Putamen (tissue), 1 donor: ENCODE measurements at regions not wholly inside any gene's neighbourhood (a gene's known extent, or its start where the extent isn't known, plus 50 kb on each side); places are given as distances from the start of the nearest gene placed in this dataset.

Experiments used
- DNase-seq: peaks from one replicate; pipeline ENCODE4 v3.0.0-alpha.2; 2016; ENCODE audit warnings: low spot score

DNA sequence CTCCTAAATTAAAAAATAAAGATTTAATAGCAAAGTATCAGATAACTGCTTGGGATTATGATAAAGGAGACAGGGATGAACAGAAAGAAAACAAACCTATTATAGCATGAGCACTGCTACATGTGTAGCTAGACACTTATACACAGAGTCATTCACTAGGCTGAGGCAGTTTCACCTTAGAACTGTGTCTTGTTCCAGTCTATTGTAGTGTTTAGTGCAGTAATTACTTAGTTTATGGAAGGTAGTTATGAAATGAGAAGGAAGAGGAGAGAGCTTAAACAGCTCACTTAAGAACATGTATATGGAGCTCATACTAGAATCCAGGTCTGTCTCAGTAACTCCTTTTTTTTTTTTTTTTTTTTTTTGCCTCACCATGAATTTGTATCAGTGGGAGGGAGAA is 441.4 kb downstream of the PDCD6IP start:
- no peak for DNase-seq

DNA sequence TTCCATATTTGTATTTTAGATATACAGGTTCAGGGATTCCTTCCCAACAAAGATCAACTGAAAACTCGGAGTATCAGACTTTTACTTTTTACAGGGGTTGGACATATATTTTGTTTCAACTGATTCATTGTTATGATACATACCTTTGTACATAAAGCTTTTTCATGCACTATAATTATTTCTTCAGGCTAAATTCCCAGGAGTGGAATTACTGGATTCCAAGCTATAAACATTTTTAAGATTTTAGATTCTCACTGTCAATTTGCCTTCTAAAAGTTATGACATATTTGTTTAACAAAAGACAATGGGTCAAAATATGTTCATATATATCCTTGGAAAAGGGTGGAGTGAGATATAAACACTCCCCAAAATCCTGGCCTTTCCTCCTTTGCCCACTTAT is 449.0 kb downstream of the PDCD6IP start:
- DNase-seq = no peak

DNA sequence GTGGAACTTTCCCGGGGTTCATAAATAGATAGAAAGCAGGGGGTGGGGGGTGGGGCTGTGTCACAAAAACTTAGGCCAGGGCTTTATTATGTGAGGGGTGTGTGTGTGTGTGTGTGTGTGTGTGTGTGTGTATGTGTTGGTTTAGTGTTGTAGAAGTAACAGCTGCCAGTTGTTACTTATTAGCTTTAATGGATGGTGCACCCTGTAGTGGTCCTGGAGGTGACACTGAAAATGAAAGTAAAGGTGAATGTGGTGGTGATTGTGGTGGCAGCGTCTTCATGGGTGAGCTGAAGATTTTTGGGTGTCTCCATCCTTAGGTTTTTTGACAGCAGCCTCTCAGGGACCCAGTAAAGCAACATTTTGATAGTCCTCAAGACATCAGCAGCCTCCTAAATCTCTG is 449.9 kb downstream of the PDCD6IP start:
- DNase-seq = no peak

DNA sequence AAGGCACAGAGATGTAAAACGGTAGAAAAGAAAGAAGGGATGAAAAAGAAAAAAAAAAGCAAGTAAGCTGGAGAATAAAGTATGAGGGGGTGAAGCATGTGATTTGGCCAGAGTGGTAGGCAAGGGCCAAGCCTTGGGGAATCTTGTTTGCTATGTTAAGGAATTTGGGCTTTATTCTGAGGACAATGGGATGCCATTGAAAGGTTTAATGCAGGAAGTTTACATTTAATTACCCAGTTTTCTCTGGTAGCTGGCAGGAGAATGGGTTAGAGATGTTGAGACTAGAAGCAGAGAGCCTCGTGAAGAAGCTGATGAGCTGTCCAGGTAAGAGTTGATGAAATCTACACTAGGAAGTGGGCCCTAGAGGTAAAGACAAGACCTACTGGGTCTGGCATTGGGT is 455.9 kb downstream of the PDCD6IP start:
- no peak for DNase-seq

DNA sequence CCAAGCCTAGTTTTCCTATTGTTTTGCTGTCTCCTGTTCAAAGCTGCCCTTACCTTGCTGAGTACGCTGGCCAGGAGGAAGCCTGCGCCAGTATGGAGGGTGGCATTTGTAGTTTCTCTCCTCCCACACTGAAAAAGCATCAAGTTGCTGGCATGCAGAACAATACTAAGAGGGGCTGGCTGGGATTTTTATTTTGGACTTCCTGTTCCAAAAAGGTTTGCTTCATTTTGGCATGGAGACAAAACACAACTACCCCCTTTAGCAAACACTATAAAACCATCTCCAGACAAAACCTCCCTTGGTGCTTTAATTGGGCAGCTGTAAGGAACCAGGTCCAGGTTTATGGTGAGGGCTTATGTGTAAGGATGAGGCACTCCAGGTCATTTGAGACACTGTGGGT is 457.6 kb downstream of the PDCD6IP start:
- DNase-seq = no peak

DNA sequence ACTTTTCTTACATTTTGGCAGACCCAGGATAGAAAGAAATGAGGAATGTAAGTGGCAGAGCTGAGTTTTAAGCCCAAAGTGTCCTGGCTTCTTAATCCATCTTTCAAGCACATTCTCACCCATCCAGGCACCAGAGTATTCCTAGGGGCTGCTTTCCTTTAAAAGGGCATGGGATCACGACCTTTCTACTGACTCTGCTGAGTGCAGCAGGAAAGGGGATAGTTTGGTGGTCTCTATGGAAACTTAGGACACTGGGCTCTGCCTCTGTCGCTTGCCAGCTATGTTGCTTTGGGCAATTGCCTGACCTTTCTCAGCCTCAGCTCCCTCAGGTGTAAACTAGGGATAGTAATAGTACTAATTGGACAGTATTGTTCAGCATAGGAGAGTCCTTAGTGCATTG is 458.4 kb downstream of the PDCD6IP start:
- no peak for DNase-seq

DNA sequence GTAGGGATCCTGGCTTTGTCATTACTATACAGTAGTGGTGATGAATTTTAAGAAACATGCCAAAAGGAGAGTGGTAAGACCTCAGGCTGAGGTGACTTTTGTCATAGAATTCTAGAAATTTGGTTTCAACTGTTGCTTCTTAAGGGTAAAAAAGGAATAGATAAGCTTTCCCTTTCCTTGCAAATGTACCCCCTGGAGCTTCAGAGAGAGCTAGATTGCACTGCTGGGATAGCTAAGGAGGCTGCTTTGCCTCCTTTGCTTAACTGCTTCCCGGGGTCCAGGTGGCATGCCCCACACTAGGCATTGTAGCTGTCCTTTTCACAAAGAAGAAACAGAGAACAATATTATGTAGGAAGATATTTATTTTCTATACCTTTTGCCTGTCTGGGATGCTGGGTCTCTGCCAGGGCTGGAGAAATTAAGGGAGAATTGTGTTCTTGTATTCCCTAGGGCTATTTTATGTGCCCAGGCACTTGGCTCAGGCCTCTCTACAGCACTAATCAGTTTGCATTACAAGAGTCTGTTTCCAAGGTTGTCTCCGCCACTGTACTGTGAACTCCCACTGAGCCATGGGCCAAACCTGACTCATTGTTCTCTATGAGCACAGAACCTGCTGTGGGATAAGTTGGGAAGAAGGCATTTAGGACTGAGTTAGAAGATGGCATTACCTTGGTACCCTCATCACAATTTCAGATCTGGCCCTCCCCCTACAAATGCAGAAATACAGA is 460.0 kb downstream of the PDCD6IP start:
- no peak for DNase-seq

DNA sequence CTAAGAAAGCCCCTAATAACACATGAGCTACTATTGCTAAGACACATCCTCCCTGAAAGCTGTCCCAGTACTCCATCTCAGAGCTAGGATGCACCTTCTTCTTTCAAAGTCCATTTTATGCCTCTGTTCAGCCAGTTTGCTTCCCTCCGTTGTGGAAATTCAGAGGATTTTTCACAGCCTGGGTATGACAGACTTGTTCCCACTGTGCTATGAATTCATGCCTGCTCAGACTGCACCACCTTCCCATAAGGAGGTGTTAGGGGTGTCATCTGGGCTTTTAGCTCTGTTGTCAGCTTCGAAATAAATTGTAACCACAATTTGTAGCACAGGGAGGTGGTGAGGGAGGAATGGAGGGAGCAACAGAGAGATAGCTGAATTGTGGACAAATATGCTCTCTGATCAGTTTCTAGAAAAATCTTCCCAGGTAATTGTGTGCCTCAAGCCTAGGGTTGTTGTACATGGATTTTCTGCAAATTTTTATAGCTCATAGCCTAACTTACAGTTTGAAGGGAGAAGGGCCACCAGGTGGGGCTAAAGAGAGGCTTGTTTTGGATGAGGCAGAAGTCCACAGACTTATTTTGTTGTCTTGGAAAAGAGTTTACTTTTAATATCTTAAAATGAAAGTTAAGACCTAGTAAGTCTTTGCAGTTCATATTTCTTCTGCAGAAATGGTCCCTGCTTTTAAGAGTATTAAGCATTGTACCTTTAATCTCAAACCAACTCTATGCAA is 462.0 kb downstream of the PDCD6IP start:
- peak; percentile 9 for DNase-seq

DNA sequence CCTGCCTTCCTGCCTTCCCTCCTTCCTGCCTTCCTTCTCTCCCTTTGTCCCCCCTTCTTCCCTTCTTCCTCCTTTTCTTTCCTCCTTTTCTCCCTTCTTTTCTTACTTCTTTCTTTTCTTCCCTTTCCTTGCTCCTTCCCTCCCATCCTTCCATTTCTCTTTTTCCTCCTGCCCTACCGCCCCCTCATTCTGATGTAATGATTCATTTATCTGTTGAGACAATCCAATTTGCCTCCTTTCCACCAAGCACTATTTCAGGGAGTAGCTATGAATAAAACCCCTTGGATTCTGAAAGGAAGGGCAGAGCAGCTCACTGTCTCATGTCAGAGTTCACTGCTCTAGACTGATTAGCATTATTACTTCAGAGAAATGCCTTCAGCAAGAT is 462.6 kb downstream of the PDCD6IP start:
- DNase-seq = no peak

DNA sequence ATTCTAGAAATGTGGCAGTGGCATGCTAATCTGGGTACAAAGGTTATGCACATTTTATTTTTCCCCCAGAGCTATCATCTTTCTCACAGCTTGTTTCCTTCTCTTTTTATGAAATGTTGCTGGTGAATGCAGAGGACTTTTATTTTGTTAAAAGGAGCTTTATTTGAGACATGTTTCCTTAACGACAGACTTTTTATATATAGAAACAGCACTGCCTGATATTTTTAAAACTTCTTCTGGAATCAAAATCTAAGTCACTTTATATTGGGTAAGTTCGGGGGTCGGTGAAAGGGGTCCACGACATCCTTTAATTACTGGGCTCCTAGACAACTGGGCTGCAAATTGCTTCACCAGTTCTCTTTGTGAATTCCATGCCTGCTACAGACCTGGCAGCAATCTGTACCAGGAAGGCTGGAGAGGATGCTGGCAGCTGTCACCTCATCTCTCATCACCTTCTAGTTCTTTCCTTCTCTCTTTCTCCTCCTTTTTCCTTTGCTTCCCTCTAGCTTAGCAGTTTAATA is 464.7 kb downstream of the PDCD6IP start:
- no peak for DNase-seq

DNA sequence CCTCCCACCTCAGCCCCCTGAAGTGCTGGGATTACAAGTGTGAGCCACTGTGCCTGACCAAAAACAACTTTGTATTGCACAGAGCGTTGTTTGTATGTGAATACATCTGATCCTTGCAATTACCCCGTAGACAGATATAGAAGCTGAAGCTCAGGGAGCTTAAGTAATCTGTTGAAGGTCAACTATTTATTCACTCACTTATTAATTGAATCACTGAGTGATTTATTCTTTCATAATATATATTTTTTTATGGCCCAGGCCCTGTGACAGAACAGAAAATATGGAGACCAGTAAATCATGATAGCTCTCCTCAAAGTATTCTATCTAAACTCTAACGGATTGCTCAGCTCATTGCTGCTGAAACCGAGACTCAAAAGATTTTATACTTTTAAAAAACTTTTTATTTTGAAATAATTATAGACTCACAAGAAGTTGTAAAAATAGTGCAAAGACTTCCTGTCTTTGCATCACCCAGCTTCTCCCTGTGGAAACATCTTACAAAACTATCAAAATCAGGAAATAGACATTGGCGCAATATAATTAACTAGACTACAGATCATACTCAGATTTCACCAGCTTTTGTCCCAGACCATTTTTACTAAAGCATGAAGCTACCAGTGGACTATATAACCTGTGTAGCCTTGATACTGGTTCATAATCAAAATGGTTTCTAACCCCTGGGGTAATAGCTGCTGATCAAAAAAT is 466.1 kb downstream of the PDCD6IP start:
- no peak for DNase-seq

DNA sequence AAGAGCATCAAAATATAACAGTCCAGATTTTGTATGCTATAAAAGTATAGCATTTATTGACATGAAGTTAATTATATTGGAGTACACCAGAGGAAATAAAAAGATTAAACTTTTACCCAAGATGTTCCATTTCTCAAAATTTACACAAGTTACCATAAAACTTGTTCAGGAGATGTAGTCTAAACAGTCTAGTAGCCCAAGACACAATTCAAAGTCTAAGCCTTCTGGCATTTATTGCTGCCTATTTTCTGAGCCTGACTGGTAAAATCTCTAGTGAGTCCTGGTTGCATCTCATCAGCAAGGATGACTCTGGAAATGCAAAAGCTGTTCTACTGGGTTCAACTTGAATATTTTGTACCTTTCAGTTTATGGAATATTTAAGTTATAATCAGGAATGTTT is 468.7 kb downstream of the PDCD6IP start:
- DNase-seq = no peak

DNA sequence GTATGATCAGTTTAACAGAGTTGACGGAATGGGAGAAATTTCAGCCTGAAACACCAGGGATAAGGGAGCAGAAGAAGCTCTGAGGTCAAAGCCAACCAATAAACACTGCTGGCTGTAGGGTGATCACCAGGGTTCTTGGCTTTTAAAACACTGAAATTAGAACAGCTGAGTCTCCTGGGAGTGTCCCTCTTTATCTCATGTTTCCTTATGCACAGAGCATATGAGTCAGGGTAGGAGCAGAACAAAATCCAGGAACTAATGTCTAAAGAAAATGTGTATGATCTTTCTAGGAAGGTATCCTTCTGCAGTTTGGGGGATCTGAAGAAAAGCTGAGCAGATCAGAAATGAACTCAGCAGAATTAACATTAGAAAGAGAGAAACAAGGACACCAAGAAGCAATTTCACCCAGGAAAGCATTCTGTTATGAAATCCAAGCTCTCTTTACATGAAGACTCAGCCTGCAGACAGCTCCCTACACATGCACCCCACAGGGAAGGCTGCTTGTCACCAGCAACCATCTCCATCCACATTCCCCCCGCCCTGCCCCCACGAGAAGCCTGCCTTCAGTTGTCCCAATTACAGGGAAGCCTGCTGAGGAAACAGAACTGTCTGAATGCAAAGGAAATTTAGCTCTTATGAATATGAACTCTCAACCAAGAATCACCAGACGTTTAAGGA is 469.7 kb downstream of the PDCD6IP start:
- no peak for DNase-seq

DNA sequence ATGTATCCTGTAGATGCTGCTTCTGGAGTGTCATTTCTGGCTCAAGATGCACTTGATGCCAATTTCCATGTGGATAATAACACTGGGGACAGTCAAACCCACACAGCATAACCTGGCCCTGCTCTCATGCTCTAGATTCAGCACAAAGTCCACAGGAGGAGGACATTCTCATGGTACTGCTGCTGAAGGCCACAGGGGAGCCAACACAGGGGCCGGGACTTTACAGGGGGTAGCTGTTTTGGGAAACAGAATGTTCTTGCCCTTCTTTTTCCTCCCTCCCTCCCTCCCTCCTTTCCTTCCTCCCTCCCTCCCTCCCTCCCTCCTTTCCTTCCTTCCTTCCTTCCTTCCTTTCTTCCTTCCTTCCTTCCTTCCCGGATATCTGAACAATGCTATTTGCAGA is 477.4 kb downstream of the PDCD6IP start:
- no peak for DNase-seq

DNA sequence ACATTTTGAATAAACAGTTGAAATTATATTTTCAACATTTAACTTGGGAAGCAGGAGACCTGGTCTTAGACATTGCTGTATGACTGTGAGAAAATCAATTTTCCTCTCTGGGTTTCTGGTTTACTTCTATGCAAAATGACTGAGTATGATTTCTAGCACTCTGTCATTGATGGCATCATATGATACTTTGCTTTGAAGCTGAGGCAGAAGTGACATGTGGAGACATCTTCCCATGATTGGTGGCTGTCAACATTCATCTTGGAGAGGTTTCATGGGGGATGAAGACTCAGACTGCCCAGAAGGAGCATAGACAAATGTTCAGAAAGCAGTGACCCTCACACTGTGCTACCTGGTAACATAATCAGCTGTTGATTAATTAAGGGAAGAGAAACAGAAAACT is 477.9 kb downstream of the PDCD6IP start:
- no peak for DNase-seq

DNA sequence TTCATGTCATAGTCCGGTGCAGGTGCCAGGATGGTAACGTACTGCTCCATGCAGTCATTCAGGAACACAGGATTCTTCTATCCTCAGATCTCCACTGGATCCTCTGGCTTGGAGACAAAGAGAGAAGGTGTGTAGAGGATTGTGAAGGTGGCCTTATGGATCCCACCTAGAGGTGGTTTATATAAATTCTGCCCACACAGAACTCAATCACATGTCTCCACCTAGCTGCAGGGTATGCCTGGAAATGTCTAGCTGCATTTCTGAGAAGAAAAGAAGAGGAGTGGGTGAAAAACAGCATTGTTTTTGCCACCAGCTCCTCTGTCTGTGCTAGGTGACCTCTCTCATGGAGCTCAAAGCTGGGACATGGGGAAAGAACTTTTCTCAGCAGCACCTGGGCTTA is 478.7 kb downstream of the PDCD6IP start:
- no peak for DNase-seq

DNA sequence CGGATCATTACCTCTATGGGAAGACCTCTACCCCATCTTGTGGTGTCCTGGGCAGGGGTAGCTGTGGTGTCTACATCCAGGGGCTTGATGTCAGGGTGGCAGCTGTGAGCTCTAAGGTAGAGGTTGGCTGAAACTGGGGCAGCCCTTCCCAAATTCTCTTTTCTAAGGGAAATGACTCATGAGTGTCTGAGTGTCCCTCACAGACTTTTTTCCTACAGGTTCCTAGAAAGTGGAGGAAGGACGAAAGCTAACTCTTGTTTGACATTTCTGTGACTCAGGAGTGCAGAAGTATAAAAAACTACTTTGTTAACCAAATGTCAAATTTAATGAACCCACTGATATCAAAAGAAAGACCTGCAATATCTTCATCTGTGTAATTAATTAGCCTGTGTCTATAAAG is 481.5 kb downstream of the PDCD6IP start:
- DNase-seq = no peak

DNA sequence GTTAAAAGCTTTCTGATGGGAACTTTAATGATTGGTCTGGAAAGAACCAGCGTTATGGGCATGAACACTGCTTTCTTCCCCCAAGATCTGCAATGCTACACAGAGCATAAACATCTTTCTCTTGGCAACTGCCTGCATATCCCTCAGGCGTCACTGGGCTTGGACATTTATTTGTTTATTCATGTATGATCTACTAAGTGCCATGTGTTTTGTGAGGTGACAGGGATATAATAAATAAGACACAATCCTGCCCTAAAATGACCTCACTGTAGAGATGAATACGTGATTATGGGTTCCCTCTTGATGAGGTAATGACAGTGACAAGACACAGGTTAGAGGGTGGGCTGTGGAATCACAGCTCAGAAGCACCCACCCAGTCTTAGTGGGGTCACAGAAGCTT is 485.3 kb downstream of the PDCD6IP start:
- no peak for DNase-seq

DNA sequence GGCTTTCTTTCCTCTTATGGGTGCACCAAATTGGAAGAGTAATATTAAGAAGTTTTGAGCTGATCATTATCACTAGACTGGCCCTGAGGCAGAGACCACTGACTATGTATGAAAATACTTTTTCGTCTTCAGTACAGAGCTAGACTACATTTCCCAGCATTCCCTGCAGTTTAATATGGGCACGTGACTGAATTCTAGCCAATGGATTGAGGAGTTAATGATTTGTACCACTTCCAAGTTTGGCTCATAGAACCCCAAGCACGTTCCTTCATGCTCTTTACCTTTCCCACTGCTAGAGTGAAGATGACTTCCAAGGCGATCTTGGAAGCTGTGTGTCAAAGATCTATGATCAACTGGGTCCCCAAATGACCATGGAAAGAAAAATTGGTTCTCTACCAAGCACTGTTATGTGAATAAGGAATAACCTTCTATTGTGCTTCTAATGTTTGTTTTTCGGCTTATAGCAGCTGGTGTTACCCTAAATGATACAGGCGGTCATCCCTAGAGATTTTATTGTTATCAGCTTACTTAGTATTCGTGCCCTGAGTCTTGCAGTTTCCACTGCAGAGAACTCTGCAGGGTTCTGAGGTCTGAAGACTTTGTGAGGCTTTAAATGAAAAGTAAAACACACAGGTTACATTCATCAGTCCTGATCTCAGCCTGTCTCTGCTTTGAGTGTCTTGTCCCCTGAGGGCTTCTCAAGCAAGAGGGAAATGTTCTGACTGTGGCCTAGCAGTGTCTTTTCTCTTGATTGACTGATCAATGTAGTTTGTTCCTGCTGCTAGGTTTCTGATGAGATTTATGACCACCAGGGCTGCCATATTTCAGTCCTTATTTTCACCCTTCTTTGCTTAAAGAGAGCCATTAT is 486.8 kb downstream of the PDCD6IP start:
- DNase-seq = no peak

DNA sequence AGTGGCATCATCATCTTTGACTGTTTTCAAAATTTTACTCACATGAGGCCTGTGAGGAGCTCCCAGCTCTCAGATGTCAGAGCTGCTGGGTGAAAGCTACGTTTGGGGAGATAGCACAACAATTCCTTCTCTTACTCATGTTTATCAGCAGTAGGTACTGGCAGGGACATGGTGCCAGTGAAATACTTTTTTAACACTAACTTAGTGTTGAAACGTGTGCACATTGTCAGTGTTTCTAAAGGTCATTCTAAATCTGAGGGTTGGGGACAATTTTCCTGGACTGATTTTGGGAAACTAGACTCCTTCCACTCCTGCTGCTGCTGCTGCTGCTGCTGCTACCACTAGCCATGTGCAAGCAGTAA is 487.4 kb downstream of the PDCD6IP start:
- no peak for DNase-seq

DNA sequence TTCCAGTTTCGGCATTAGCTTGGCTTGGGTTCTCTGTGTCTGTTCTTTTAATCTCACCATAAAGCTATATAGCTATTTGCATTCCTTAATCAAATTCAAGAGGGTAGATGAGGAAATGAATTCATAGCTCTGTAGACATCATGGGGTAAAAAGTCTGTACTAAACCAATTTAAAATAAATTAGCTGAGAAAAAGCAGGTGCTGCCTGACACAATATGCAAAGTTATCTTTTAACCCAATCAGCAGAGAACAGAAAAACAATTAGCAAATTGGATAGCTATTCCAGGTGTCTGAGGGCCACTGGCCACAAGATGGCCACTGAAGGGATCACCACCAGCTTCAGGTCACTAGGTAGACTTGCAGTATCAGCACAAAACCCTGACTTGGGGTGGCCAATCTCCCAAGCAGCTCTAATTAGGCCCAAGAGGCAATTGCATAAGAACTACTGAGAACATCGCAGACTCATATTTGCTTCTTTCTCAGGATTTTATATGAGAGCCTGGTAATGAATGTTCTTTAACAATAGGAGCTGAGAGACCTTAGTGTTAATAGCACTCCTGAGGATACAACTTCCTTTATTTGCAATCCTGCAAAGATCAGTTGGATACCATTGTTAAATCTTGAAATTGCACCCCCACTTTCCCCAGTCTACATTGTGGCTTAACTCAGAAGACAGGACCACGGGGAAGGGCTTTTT is 494.3 kb downstream of the PDCD6IP start:
- no peak for DNase-seq
